ENCODE measurements at regions not wholly inside any gene's neighbourhood (a gene's known extent, or its start where the extent isn't known, plus 50 kb on each side); places are given as distances from the start of the nearest gene placed in this dataset.
A peak's percentile ranks its signal among the peaks of the same experiment; 100 is the strongest.

DNA sequence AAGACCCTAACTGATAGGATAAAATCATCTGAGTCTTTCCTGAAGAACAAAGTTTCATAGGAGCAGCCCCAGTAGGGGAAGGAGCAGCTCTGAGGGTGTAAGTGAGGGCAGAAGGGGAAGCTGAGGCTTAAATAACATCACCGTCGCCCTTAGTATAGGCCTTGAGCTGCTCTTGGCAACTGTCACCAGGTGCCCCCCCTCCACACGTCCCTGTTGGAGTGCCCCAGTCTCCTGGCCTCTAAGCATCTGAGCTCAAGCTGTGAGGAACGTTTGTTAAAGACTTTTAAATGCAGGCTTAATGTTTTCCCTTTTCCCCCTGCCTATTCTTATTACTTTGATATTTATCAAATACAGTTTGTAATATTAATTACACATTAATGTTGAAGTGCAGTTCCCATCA lies 170.6 kb downstream of the ZIC5 start:
- Histone ChIP-seq H3K9me3 (ENCODE audit: low read length) (no peaks in the 10 kb centered on the region), H3K4me2 (ENCODE audit: low read depth, low read length) (no peak overlapping the region), H3K79me2 (ENCODE audit: insufficient read depth, low read length) (no peaks in the 10 kb centered on the region), H3K36me3 (replicated peaks in 1 of 2; ENCODE audit: control insufficient read depth in 1 of 2, insufficient read depth in 2 of 2, low read length in 2 of 2) (no peaks in the 10 kb centered on the region), H3K27me3 (ENCODE audit: control insufficient read depth in 1 of 2, insufficient read depth in 2 of 2, low read length in 2 of 2) (no peaks in the 10 kb centered on the region), H3K4me1 (ENCODE audit: insufficient read depth, low read length) (peaks cover 7% of the 10 kb centered on the region; the same call in 1 of the 2 replicates), H4K20me1 (ENCODE audit: insufficient read depth, low read length) (no peaks in the 10 kb centered on the region), H2AFZ (ENCODE audit: low read length) (no peak overlapping the region), H3K9ac (ENCODE audit: insufficient read depth, low read depth, low read length) (no peak overlapping the region), H3K27ac (ENCODE audit: extremely low read length, insufficient read depth, low read length) (no peak overlapping the region), H3K4me3 (replicated peaks in 1 of 3; ENCODE audit: insufficient read depth in 1 of 3, low read depth in 2 of 3, low read length in 3 of 3) (no peak overlapping the region)
- intact Hi-C loops (cut with micrococcal nuclease; ENCODE audit: unreplicated experiment): no loop called here
- TF ChIP-seq SATB2 (CRISPR knock-in tag; IDR thresholded peaks at IDR 0.05): no peak
- TF ChIP-seq ZNF232 (CRISPR knock-in tag; IDR thresholded peaks at IDR 0.05; ENCODE audit: borderline replicate concordance): no peak
- TF ChIP-seq KDM1A (CRISPR knock-in tag; IDR thresholded peaks at IDR 0.05): no peak
- TF ChIP-seq, protein P1, sequence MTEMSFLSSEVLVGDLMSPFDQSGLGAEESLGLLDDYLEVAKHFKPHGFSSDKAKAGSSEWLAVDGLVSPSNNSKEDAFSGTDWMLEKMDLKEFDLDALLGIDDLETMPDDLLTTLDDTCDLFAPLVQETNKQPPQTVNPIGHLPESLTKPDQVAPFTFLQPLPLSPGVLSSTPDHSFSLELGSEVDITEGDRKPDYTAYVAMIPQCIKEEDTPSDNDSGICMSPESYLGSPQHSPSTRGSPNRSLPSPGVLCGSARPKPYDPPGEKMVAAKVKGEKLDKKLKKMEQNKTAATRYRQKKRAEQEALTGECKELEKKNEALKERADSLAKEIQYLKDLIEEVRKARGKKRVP (CRISPR knock-in tag; IDR thresholded peaks at IDR 0.05): no peak
- no peak for TF ChIP-seq JUN (CRISPR knock-in tag; IDR thresholded peaks at IDR 0.05)
- ChIA-PET CTCF (ENCODE audit: low intra/inter-chr PET ratio, low total read pairs) (no interaction called here), POLR2A (no interaction called here)
- ATAC-seq (no peak), DNase-seq (ENCODE audit: low spot score) (no peak), FAIRE-seq (no peak)
- in situ Hi-C loops (cut with HindIII; ENCODE audit: extremely low pct_ligation_motif_present, low pct_unique_long_range_greater_than_20kb): no loop called here
- BruUV-seq (replicated peaks): no TSS peak
- 69% methylated on average over 4 of the region's 4 CpGs for WGBS (ENCODE audit: low lambda C conversion rate)

DNA sequence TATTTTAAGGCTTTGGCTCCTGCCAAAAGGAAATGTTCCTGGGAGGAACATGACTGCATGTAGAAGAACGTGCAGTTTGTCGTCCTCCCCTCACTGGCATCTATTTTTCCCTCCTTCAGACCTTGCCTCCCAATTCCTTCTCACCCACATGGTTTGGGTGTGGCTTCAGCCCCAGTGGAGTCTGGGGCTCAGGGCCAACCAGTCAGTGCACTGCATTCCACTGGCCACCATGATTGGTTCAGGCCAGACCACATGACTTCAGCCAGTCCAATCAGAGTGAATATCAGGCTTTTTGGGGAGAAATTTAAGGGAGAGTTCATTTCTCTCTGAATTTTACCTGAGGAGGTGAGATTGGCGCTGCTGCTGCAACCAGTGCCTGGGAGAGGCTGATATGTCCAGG lies 171.6 kb downstream of the ZIC5 start:
- Histone ChIP-seq H4K20me1 (ENCODE audit: insufficient read depth, low read length) (0 out of 2 replicates have a peak, but pooled peaks cover 3% of the 10 kb centered on the region), H2AFZ (ENCODE audit: low read length) (no peak overlapping the region), H3K27ac (ENCODE audit: extremely low read length, insufficient read depth, low read length) (no peak overlapping the region), H3K4me3 (replicated peaks in 1 of 3; ENCODE audit: insufficient read depth in 1 of 3, low read depth in 2 of 3, low read length in 3 of 3) (no peak overlapping the region), H3K4me1 (ENCODE audit: insufficient read depth, low read length) (peaks cover 7% of the 10 kb centered on the region; the same call in 1 of the 2 replicates), H3K36me3 (replicated peaks in 1 of 2; ENCODE audit: control insufficient read depth in 1 of 2, insufficient read depth in 2 of 2, low read length in 2 of 2) (no peaks in the 10 kb centered on the region), H3K79me2 (ENCODE audit: insufficient read depth, low read length) (no peaks in the 10 kb centered on the region), H3K4me2 (ENCODE audit: low read depth, low read length) (no peak overlapping the region), H3K9ac (ENCODE audit: insufficient read depth, low read depth, low read length) (no peak overlapping the region), H3K9me3 (ENCODE audit: low read length) (no peaks in the 10 kb centered on the region), H3K27me3 (ENCODE audit: control insufficient read depth in 1 of 2, insufficient read depth in 2 of 2, low read length in 2 of 2) (no peaks in the 10 kb centered on the region)
- intact Hi-C loops (cut with micrococcal nuclease; ENCODE audit: unreplicated experiment): no loop called here
- BruUV-seq (replicated peaks): no TSS peak
- no peak for DNase-seq (ENCODE audit: low spot score)
- no peak for ATAC-seq
- POLR2A ChIA-PET: no interaction called here
- TF ChIP-seq ZNF337 (CRISPR knock-in tag; IDR thresholded peaks at IDR 0.05; ENCODE audit: borderline replicate concordance, low read depth): no peak
- 0 out of 2 replicates have a peak, but pooled peaks have one; percentile 17 for TF ChIP-seq NFYB (CRISPR knock-in tag; IDR thresholded peaks at IDR 0.05)
- WGBS (ENCODE audit: low lambda C conversion rate): 95% methylated on average over 3 of the region's 3 CpGs
- in situ Hi-C loops (cut with HindIII; ENCODE audit: extremely low pct_ligation_motif_present, low pct_unique_long_range_greater_than_20kb): no loop called here
- no peak for FAIRE-seq
- CTCF ChIA-PET (ENCODE audit: low intra/inter-chr PET ratio, low total read pairs): no interaction called here
